Astrocyte (in vitro differentiated cells and primary cell): ENCODE measurements at regions not wholly inside any gene's neighbourhood (a gene's known extent, or its start where the extent isn't known, plus 50 kb on each side); places are given as distances from the start of the nearest gene placed in this dataset.

ENCODE experiments used
- EZH2 ChIP-seq: IDR thresholded peaks from 2 replicates; pipeline ENCODE4 v1.6.1; 2012; ENCODE audit warnings: mild to moderate bottlenecking, low read length, inconsistent platforms; ENCODE audit not compliant: insufficient read depth
- TF ChIP-seq, protein P1 (sequence below): IDR thresholded peaks from 2 replicates; pipeline ENCODE4 v1.5.1; 2011; ENCODE audit warnings: low read depth, mild to moderate bottlenecking, inconsistent platforms, low read length, moderate library complexity; ENCODE audit not compliant: insufficient read depth

DNA sequence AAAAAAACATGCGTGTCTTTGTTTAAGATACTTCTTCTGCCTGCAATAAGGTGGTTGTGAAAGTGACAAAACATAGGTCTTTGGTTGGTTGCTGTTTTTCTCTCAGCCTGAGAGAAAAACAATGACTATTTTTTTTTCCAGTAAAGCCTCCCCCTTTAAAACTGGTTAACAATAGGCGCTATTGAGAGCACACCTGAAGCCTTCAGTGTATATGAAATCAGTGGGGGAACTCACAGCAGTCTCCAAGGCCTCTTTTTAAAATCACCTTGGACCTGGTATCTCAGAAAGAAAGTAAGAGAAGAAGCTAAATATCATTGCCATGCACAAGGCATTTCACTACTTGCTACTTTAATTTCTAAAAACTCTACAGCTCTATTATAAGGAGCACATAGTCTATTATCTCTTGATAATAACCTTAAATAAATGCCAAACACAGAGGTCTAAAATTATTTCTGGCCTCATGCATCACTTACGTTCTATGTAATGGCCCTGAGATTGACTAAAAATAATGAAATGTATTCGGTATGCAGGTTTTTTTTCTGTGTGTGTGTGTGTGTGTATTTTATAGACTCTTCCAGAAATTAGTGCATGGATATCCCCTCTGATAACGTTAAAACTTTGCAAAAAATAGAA lies 544.4 kb downstream of the TDRD15 start:
- TF ChIP-seq, protein P1, sequence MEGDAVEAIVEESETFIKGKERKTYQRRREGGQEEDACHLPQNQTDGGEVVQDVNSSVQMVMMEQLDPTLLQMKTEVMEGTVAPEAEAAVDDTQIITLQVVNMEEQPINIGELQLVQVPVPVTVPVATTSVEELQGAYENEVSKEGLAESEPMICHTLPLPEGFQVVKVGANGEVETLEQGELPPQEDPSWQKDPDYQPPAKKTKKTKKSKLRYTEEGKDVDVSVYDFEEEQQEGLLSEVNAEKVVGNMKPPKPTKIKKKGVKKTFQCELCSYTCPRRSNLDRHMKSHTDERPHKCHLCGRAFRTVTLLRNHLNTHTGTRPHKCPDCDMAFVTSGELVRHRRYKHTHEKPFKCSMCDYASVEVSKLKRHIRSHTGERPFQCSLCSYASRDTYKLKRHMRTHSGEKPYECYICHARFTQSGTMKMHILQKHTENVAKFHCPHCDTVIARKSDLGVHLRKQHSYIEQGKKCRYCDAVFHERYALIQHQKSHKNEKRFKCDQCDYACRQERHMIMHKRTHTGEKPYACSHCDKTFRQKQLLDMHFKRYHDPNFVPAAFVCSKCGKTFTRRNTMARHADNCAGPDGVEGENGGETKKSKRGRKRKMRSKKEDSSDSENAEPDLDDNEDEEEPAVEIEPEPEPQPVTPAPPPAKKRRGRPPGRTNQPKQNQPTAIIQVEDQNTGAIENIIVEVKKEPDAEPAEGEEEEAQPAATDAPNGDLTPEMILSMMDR: no peak
- TF ChIP-seq EZH2: no peak
